H4 (cell line): ENCODE measurements at regions not wholly inside any gene's neighbourhood (a gene's known extent, or its start where the extent isn't known, plus 50 kb on each side); places are given as distances from the start of the nearest gene placed in this dataset.
"Not testable (repeated sequence)": the region's sequence is repeated elsewhere in the genome, so short reads cannot be mapped to it uniquely, and the experiment has no call there.

ENCODE experiments used
- DNase-seq: peaks from one replicate; pipeline ENCODE4 v3.0.0-alpha.2; 2015; ENCODE audit warnings: low spot score

GRCh38 chr2:378364-378763, 90.5 kb upstream of the ALKAL2 start:
- DNase-seq, result no peak

GRCh38 chr2:377414-377813, 89.5 kb upstream of the ALKAL2 start:
- DNase-seq, result no peak

- DNase-seq, result no peak
Observed at GRCh38 chr2:375956-376307, 88.0 kb upstream of the ALKAL2 start.

GRCh38 chr2:375270-375955, 87.5 kb upstream of the ALKAL2 start:
- no peak for DNase-seq

GRCh38 chr2:368386-368785, 80.5 kb upstream of the ALKAL2 start:
- DNase-seq, result no peak

GRCh38 chr2:367246-367645, 79.4 kb upstream of the ALKAL2 start:
- DNase-seq, result no peak

- DNase-seq, result no peak
Observed at GRCh38 chr2:366706-367105, 78.8 kb upstream of the ALKAL2 start.

GRCh38 chr2:365367-366275, 77.7 kb upstream of the ALKAL2 start:
- DNase-seq, result no peak

GRCh38 chr2:363824-364470, 76.1 kb upstream of the ALKAL2 start:
- no peak for DNase-seq

- DNase-seq, result no peak
Observed at GRCh38 chr2:362924-363323, 75.0 kb upstream of the ALKAL2 start.

GRCh38 chr2:360124-360523, 72.2 kb upstream of the ALKAL2 start:
- no peak for DNase-seq

- DNase-seq, result no peak
Observed at GRCh38 chr2:359047-359446, 71.2 kb upstream of the ALKAL2 start.

- DNase-seq, result no peak
Observed at GRCh38 chr2:357811-358210, 69.9 kb upstream of the ALKAL2 start.

- not testable (repeated sequence) for DNase-seq
Observed at GRCh38 chr2:356304-356703, 68.4 kb upstream of the ALKAL2 start.

GRCh38 chr2:355773-356172, 67.9 kb upstream of the ALKAL2 start:
- DNase-seq, result no peak

- no peak for DNase-seq
Observed at GRCh38 chr2:352696-353095, 64.8 kb upstream of the ALKAL2 start.

GRCh38 chr2:349390-349789, 61.5 kb upstream of the ALKAL2 start:
- DNase-seq, result no peak

- DNase-seq, result no peak
Observed at GRCh38 chr2:348361-348916, 60.5 kb upstream of the ALKAL2 start.

GRCh38 chr2:344811-345210, 56.9 kb upstream of the ALKAL2 start:
- no peak for DNase-seq

GRCh38 chr2:343355-343754, 55.5 kb upstream of the ALKAL2 start:
- DNase-seq, result no peak

- no peak for DNase-seq
Observed at GRCh38 chr2:341912-342311, 54.0 kb upstream of the ALKAL2 start.

GRCh38 chr2:341017-341542, 53.2 kb upstream of the ALKAL2 start:
- DNase-seq, result no peak
